H9 (cell line): ENCODE measurements at regions not wholly inside any gene's neighbourhood (a gene's known extent, or its start where the extent isn't known, plus 50 kb on each side); places are given as distances from the start of the nearest gene placed in this dataset.

ENCODE experiments used
- DNase-seq: peaks from one replicate; pipeline ENCODE4 v3.0.0-alpha.2; 2017
- H2AFZ ChIP-seq: one replicate; pipeline ENCODE4 v1.6.1; 2013; ENCODE audit warnings: mild to moderate bottlenecking, low read length, control low read depth, moderate library complexity
- H2AK5ac ChIP-seq: 2 replicates; pipeline ENCODE4 v1.6.1; 2013; ENCODE audit warnings: low read length, control low read depth, mixed read lengths; ENCODE audit not compliant: insufficient read length
- H2BK120ac ChIP-seq: one replicate; pipeline ENCODE4 v1.6.1; 2013; ENCODE audit warnings: low read depth, mild to moderate bottlenecking, low read length, control low read depth, inconsistent platforms; ENCODE audit not compliant: poor library complexity, severe bottlenecking
- H2BK12ac ChIP-seq: 2 replicates; pipeline ENCODE4 v1.6.1; 2013; ENCODE audit warnings: low read length, control low read depth, mixed read lengths, low read depth; ENCODE audit not compliant: insufficient read length
- H2BK15ac ChIP-seq: 2 replicates; pipeline ENCODE4 v1.6.1; 2013; ENCODE audit warnings: low read depth, low read length, control low read depth
- H2BK20ac ChIP-seq: one replicate; pipeline ENCODE4 v1.6.1; 2013; ENCODE audit warnings: low read depth, mild to moderate bottlenecking, low read length, control low read depth, inconsistent platforms; ENCODE audit not compliant: poor library complexity, severe bottlenecking
- H2BK5ac ChIP-seq: 2 replicates; pipeline ENCODE4 v1.6.1; 2013; ENCODE audit warnings: low read length, control low read depth, mixed read lengths; ENCODE audit not compliant: insufficient read length
- H3K14ac ChIP-seq: 2 replicates; pipeline ENCODE4 v1.6.1; 2013; ENCODE audit warnings: low read length, control low read depth; ENCODE audit not compliant: insufficient read depth
- H3K18ac ChIP-seq: 2 replicates; pipeline ENCODE4 v1.6.1; 2013; ENCODE audit warnings: low read depth, mild to moderate bottlenecking, mixed read lengths, low read length, control low read depth; ENCODE audit not compliant: insufficient read length
- H3K23ac ChIP-seq: 2 replicates; pipeline ENCODE4 v1.6.1; 2013; ENCODE audit warnings: low read length, control low read depth, mixed read lengths, low read depth; ENCODE audit not compliant: insufficient read length
- H3K23me2 ChIP-seq: 2 replicates; pipeline ENCODE4 v1.6.1; 2013; ENCODE audit warnings: low read depth, mild to moderate bottlenecking, mixed read lengths, low read length, control low read depth; ENCODE audit not compliant: insufficient read length, poor library complexity, severe bottlenecking
- H3K27ac ChIP-seq: 2 replicates; pipeline ENCODE4 v1.5.1; 2013; ENCODE audit warnings: low read length, control low read depth, mixed read lengths, low read depth; ENCODE audit not compliant: insufficient read length
- H3K27me3 ChIP-seq: 2 replicates; pipeline ENCODE4 v1.6.1; 2013; ENCODE audit warnings: low read length, control low read depth, inconsistent platforms; ENCODE audit not compliant: insufficient read depth
- H3K4ac ChIP-seq: 2 replicates; pipeline ENCODE4 v1.6.1; 2013; ENCODE audit warnings: low read depth, mild to moderate bottlenecking, control low read depth, inconsistent platforms, low read length, moderate library complexity
- H3K4me1 ChIP-seq: 2 replicates; pipeline ENCODE4 v1.6.1; 2013; ENCODE audit warnings: low read length, control low read depth, inconsistent platforms; ENCODE audit not compliant: insufficient read depth
- H3K4me2 ChIP-seq: 2 replicates; pipeline ENCODE4 v1.6.1; 2013; ENCODE audit warnings: low read length, control low read depth, mixed read lengths; ENCODE audit not compliant: insufficient read length, insufficient read depth
- H3K56ac ChIP-seq: 2 replicates; pipeline ENCODE4 v1.6.1; 2013; ENCODE audit warnings: low read depth, mild to moderate bottlenecking, mixed read lengths, low read length, control low read depth; ENCODE audit not compliant: insufficient read length
- H3K79me1 ChIP-seq: 2 replicates; pipeline ENCODE4 v1.6.1; 2013; ENCODE audit warnings: low read depth, mild to moderate bottlenecking, moderate library complexity, low read length, control low read depth, inconsistent platforms; ENCODE audit not compliant: insufficient read depth, poor library complexity, severe bottlenecking
- H3K79me2 ChIP-seq: 2 replicates; pipeline ENCODE4 v1.6.1; 2013; ENCODE audit warnings: low read length, control low read depth, inconsistent platforms; ENCODE audit not compliant: insufficient read depth
- H3K9ac ChIP-seq: 2 replicates; pipeline ENCODE4 v1.6.1; 2013; ENCODE audit warnings: low read length, control low read depth, mixed read lengths; ENCODE audit not compliant: insufficient read length; ENCODE audit errors: extremely low read depth
- H3K9me3 ChIP-seq: one replicate; pipeline ENCODE4 v1.6.1; 2013; ENCODE audit warnings: low read depth, low read length, inconsistent platforms; ENCODE audit not compliant: control insufficient read depth
- H3T11ph ChIP-seq: one replicate; pipeline ENCODE4 v1.6.1; 2013; ENCODE audit warnings: mild to moderate bottlenecking, low read length, control low read depth, inconsistent platforms
- H4K20me1 ChIP-seq: one replicate; pipeline ENCODE4 v1.6.1; 2013; ENCODE audit not compliant: control insufficient read depth, insufficient read length, insufficient read depth
- H4K5ac ChIP-seq: 2 replicates; pipeline ENCODE4 v1.6.1; 2013; ENCODE audit warnings: low read depth, mild to moderate bottlenecking, mixed read lengths, low read length, control low read depth; ENCODE audit not compliant: insufficient read length
- H4K8ac ChIP-seq: replicated peaks from 2 replicates; pipeline ENCODE4 v1.6.1; 2013; ENCODE audit warnings: low read length, control low read depth, mixed read lengths, low read depth; ENCODE audit not compliant: insufficient read length
- H4K91ac ChIP-seq: 2 replicates; pipeline ENCODE4 v1.6.1; 2013; ENCODE audit warnings: low read depth, mild to moderate bottlenecking, moderate library complexity, mixed read lengths, low read length, control low read depth; ENCODE audit not compliant: insufficient read length
- H3K27ac Mint-ChIP-seq, 3 experiments: 2 replicates in 2 of 3; 3 replicates in 1 of 3; pipeline ENCODE4 v1.8.0; 2020 to 2021; ENCODE audit warnings: mixed read lengths in 3 of 3, mild to moderate bottlenecking in 1 of 3, moderate library complexity in 1 of 3
- H3K27me3 Mint-ChIP-seq: 2 replicates; pipeline ENCODE4 v1.8.0; 2021; ENCODE audit warnings: low read depth, mild to moderate bottlenecking, moderate library complexity, mixed read lengths
- H3K36me3 Mint-ChIP-seq, 3 experiments: 2 replicates in 2 of 3; 3 replicates in 1 of 3; pipeline ENCODE4 v1.8.0; 2020 to 2021; ENCODE audit warnings: low read depth in 3 of 3, mixed read lengths in 3 of 3; ENCODE audit not compliant: insufficient read depth in 1 of 3
- H3K4me1 Mint-ChIP-seq, 2 experiments: 2 replicates each; pipeline ENCODE4 v1.8.0; 2020; ENCODE audit warnings: mixed read lengths in 2 of 2
- H3K4me3 Mint-ChIP-seq, 2 experiments: 2 replicates in 1 of 2; 3 replicates in 1 of 2; pipeline ENCODE4 v1.8.0; 2020 to 2021; ENCODE audit warnings: mild to moderate bottlenecking in 2 of 2, mixed read lengths in 2 of 2, moderate library complexity in 1 of 2
- H3K9me3 Mint-ChIP-seq, 2 experiments: 2 replicates in 1 of 2; 3 replicates in 1 of 2; pipeline ENCODE4 v1.8.0; 2020; ENCODE audit warnings: mild to moderate bottlenecking in 2 of 2, mixed read lengths in 2 of 2, moderate library complexity in 1 of 2
- CTCF ChIP-seq: fragments of 200-600 bp; sonication (generic); conservative IDR thresholded peaks from 3 replicates; pipeline ENCODE4 v1.8.0; 2021; ENCODE audit warnings: antibody characterized with exemption, mild to moderate bottlenecking
- WGBS: extraction: QIAGEN DNeasy Blood & Tissue Kit; methylation state at CpG from one replicate; pipeline ENCODE4 v1.1.7; 2013; ENCODE audit warnings: missing lambda C conversion rate, low lambda C conversion rate, mixed read lengths; ENCODE audit not compliant: insufficient read length; ENCODE audit errors: extremely low coverage; 5-methylcytosine and 5-hydroxymethylcytosine counted together

DNA sequence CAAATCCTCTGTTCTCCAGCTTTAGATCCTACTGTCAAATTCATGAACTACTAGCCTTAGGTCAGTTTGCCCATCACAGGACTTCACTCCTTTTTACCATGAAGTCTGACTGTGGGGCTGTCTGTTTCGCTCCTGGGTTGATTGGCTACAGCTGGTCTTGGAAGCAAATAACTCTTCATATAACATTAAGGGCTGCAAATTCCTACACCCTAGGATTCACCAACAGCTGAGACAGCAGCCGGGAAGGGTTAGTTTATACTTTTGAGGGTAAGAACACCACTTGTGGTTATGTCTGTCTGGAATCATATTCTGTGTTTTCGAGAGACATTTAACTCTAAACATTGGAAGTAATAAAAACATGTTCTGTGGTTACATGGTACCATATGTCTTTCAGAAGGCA is 55.9 kb upstream of the KIAA1217 start:
- H3K4me1 Mint-ChIP-seq, result peaks cover 6 to 8% of the 10 kb centered on the region in 2 experiments
- H3K4me2 ChIP-seq, result no peak overlapping the region
- H3K36me3 Mint-ChIP-seq, result no peaks in the 10 kb centered on the region; a peak in 1 of 7 replicates
- H3K4me1 ChIP-seq, result peaks cover 2% of the 10 kb centered on the region; the same call in 1 of the 2 replicates
- H4K8ac ChIP-seq, result no peak overlapping the region
- H3K79me1 ChIP-seq, result no peaks in the 10 kb centered on the region
- H3K27me3 Mint-ChIP-seq, result no peaks in the 10 kb centered on the region
- H3K56ac ChIP-seq, result no peak overlapping the region
- H3K18ac ChIP-seq, result no peak overlapping the region
- no peak overlapping the region for H2BK12ac ChIP-seq
- no peak overlapping the region for H2AK5ac ChIP-seq
- no peak for DNase-seq
- no peak overlapping the region for H3K14ac ChIP-seq
- no peak overlapping the region for H2BK20ac ChIP-seq
- H3K27me3 ChIP-seq, result no peaks in the 10 kb centered on the region
- H3K79me2 ChIP-seq, result no peaks in the 10 kb centered on the region
- no peak overlapping the region for H2BK5ac ChIP-seq
- H2AFZ ChIP-seq, result no peak overlapping the region
- no peak overlapping the region for H4K5ac ChIP-seq
- no peaks in the 10 kb centered on the region for H3K23me2 ChIP-seq
- H3K9me3 ChIP-seq, result no peaks in the 10 kb centered on the region
- no peak overlapping the region for H4K91ac ChIP-seq
- no peak overlapping the region for H3T11ph ChIP-seq
- H2BK15ac ChIP-seq, result no peak overlapping the region
- no peak overlapping the region for H3K4me3 Mint-ChIP-seq
- TF ChIP-seq CTCF, result no peak
- no peak overlapping the region for H2BK120ac ChIP-seq
- H3K9me3 Mint-ChIP-seq, result no peaks in the 10 kb centered on the region; a peak in 2 of 5 replicates
- H3K4ac ChIP-seq, result no peak overlapping the region
- no peak overlapping the region for H3K27ac ChIP-seq
- no peak overlapping the region for H3K9ac ChIP-seq
- no peaks in the 10 kb centered on the region for H4K20me1 ChIP-seq
- H3K23ac ChIP-seq, result no peak overlapping the region
- no peak overlapping the region for H3K27ac Mint-ChIP-seq
- WGBS, result no CpG with 5 or more reads among the region's 3 CpGs
